ENCODE measurements at regions not wholly inside any gene's neighbourhood (a gene's known extent, or its start where the extent isn't known, plus 50 kb on each side); places are given as distances from the start of the nearest gene placed in this dataset.

GRCh38 chr10:120368338-120368737, 88.7 kb upstream of the PLPP4 start:
- peaks cover 41% of the 10 kb centered on the region for H3K27me3 Mint-ChIP-seq
- no peaks in the 10 kb centered on the region for H3K36me3 Mint-ChIP-seq (ENCODE audit: low read depth)
- ATAC-seq = no peak
- no peak for DNase-seq
- H3K9me3 ChIP-seq (ENCODE audit: control insufficient read depth, low read length, poor library complexity, severe bottlenecking) = no peaks in the 10 kb centered on the region
- no peak overlapping the region for H3K27ac Mint-ChIP-seq
- peaks cover 2% of the 10 kb centered on the region for H3K4me1 Mint-ChIP-seq
- H3K4me3 Mint-ChIP-seq = no peak overlapping the region

- ATAC-seq = no peak
- Mint-ChIP-seq H3K27me3 (peaks cover 41% of the 10 kb centered on the region), H3K27ac (no peak overlapping the region), H3K4me1 (peaks cover 2% of the 10 kb centered on the region), H3K4me3 (no peak overlapping the region), H3K36me3 (ENCODE audit: low read depth) (no peaks in the 10 kb centered on the region)
- DNase-seq = no peak
- H3K9me3 ChIP-seq (ENCODE audit: control insufficient read depth, low read length, poor library complexity, severe bottlenecking) = no peaks in the 10 kb centered on the region
These were observed 88.1 kb upstream of the PLPP4 start for GRCh38 chr10:120368927-120369326.

GRCh38 chr10:120369856-120370276, 87.2 kb upstream of the PLPP4 start:
- ATAC-seq (no peak), DNase-seq (no peak)
- Mint-ChIP-seq H3K4me1 (peaks cover 2% of the 10 kb centered on the region), H3K27ac (no peak overlapping the region), H3K4me3 (no peak overlapping the region), H3K27me3 (peaks cover 41% of the 10 kb centered on the region), H3K36me3 (ENCODE audit: low read depth) (no peaks in the 10 kb centered on the region)
- no peaks in the 10 kb centered on the region for H3K9me3 ChIP-seq (ENCODE audit: control insufficient read depth, low read length, poor library complexity, severe bottlenecking)

GRCh38 chr10:120371856-120372255, 85.2 kb upstream of the PLPP4 start:
- no peak overlapping the region for H3K27ac Mint-ChIP-seq
- no peak for ATAC-seq
- DNase-seq = no peak
- peaks cover 2% of the 10 kb centered on the region for H3K4me1 Mint-ChIP-seq
- peaks cover 40% of the 10 kb centered on the region for H3K27me3 Mint-ChIP-seq
- H3K4me3 Mint-ChIP-seq = no peak overlapping the region
- no peaks in the 10 kb centered on the region for H3K9me3 ChIP-seq (ENCODE audit: control insufficient read depth, low read length, poor library complexity, severe bottlenecking)
- no peaks in the 10 kb centered on the region for H3K36me3 Mint-ChIP-seq (ENCODE audit: low read depth)

GRCh38 chr10:120372917-120373316, 84.1 kb upstream of the PLPP4 start:
- Mint-ChIP-seq H3K27ac (no peak overlapping the region), H3K4me1 (peaks cover 2% of the 10 kb centered on the region), H3K4me3 (no peak overlapping the region), H3K36me3 (ENCODE audit: low read depth) (no peaks in the 10 kb centered on the region), H3K27me3 (peaks cover 41% of the 10 kb centered on the region)
- ATAC-seq (no peak), DNase-seq (no peak)
- H3K9me3 ChIP-seq (ENCODE audit: control insufficient read depth, low read length, poor library complexity, severe bottlenecking) = no peaks in the 10 kb centered on the region

GRCh38 chr10:120375666-120376065, 81.4 kb upstream of the PLPP4 start:
- Mint-ChIP-seq H3K4me1 (no peaks in the 10 kb centered on the region), H3K4me3 (no peak overlapping the region), H3K36me3 (ENCODE audit: low read depth) (no peaks in the 10 kb centered on the region)

GRCh38 chr10:120381931-120382330, 75.1 kb upstream of the PLPP4 start:
- H3K9me3 ChIP-seq (ENCODE audit: control insufficient read depth, low read length, poor library complexity, severe bottlenecking) = peaks cover 2% of the 10 kb centered on the region
- Mint-ChIP-seq H3K4me1 (no peaks in the 10 kb centered on the region), H3K4me3 (no peak overlapping the region), H3K27ac (no peak overlapping the region), H3K27me3 (peaks cover 9% of the 10 kb centered on the region), H3K36me3 (ENCODE audit: low read depth) (no peaks in the 10 kb centered on the region)
- ATAC-seq (no peak), DNase-seq (no peak)

More at GRCh38 chr10:120375666-120376065, 81.4 kb upstream of the PLPP4 start:
- H3K27ac Mint-ChIP-seq = no peak overlapping the region
- ATAC-seq (no peak), DNase-seq (no peak)
- H3K27me3 Mint-ChIP-seq = peaks cover 28% of the 10 kb centered on the region
- H3K9me3 ChIP-seq (ENCODE audit: control insufficient read depth, low read length, poor library complexity, severe bottlenecking) = peaks cover 1% of the 10 kb centered on the region

- Mint-ChIP-seq H3K27me3 (peaks cover 9% of the 10 kb centered on the region), H3K4me3 (no peak overlapping the region), H3K4me1 (no peaks in the 10 kb centered on the region), H3K36me3 (ENCODE audit: low read depth) (no peaks in the 10 kb centered on the region), H3K27ac (no peak overlapping the region)
- DNase-seq (no peak), ATAC-seq (no peak)
- H3K9me3 ChIP-seq (ENCODE audit: control insufficient read depth, low read length, poor library complexity, severe bottlenecking) = peaks cover 2% of the 10 kb centered on the region
These were observed 74.7 kb upstream of the PLPP4 start for GRCh38 chr10:120382360-120382759.

GRCh38 chr10:120385992-120386391, 71.0 kb upstream of the PLPP4 start:
- Mint-ChIP-seq H3K4me3 (no peak overlapping the region), H3K4me1 (no peaks in the 10 kb centered on the region), H3K27ac (no peak overlapping the region), H3K27me3 (no peaks in the 10 kb centered on the region), H3K36me3 (ENCODE audit: low read depth) (no peaks in the 10 kb centered on the region)
- no peaks in the 10 kb centered on the region for H3K9me3 ChIP-seq (ENCODE audit: control insufficient read depth, low read length, poor library complexity, severe bottlenecking)
- DNase-seq (no peak), ATAC-seq (no peak)

GRCh38 chr10:120386896-120387295, 70.1 kb upstream of the PLPP4 start:
- no peak for ATAC-seq
- H3K4me1 Mint-ChIP-seq = no peaks in the 10 kb centered on the region
- H3K27ac Mint-ChIP-seq = no peak overlapping the region
- no peaks in the 10 kb centered on the region for H3K9me3 ChIP-seq (ENCODE audit: control insufficient read depth, low read length, poor library complexity, severe bottlenecking)
- no peaks in the 10 kb centered on the region for H3K36me3 Mint-ChIP-seq (ENCODE audit: low read depth)
- H3K27me3 Mint-ChIP-seq = no peaks in the 10 kb centered on the region
- no peak for DNase-seq
- H3K4me3 Mint-ChIP-seq = no peak overlapping the region

- no peak for DNase-seq
- no peak for ATAC-seq
- H3K27ac Mint-ChIP-seq = no peak overlapping the region
- no peaks in the 10 kb centered on the region for H3K4me1 Mint-ChIP-seq
- H3K36me3 Mint-ChIP-seq (ENCODE audit: low read depth) = no peaks in the 10 kb centered on the region
- H3K4me3 Mint-ChIP-seq = no peak overlapping the region
- no peaks in the 10 kb centered on the region for H3K9me3 ChIP-seq (ENCODE audit: control insufficient read depth, low read length, poor library complexity, severe bottlenecking)
- no peaks in the 10 kb centered on the region for H3K27me3 Mint-ChIP-seq
These were observed 69.7 kb upstream of the PLPP4 start for GRCh38 chr10:120387326-120387725.

GRCh38 chr10:120392245-120392644, 64.8 kb upstream of the PLPP4 start:
- no peaks in the 10 kb centered on the region for H3K4me1 Mint-ChIP-seq
- H3K36me3 Mint-ChIP-seq (ENCODE audit: low read depth) = no peaks in the 10 kb centered on the region
- no peak for DNase-seq
- no peak overlapping the region for H3K4me3 Mint-ChIP-seq
- H3K9me3 ChIP-seq (ENCODE audit: control insufficient read depth, low read length, poor library complexity, severe bottlenecking) = no peaks in the 10 kb centered on the region
- no peak for ATAC-seq
- no peaks in the 10 kb centered on the region for H3K27me3 Mint-ChIP-seq
- H3K27ac Mint-ChIP-seq = no peak overlapping the region

GRCh38 chr10:120392671-120393079, 64.4 kb upstream of the PLPP4 start:
- no peak overlapping the region for H3K4me3 Mint-ChIP-seq
- no peaks in the 10 kb centered on the region for H3K9me3 ChIP-seq (ENCODE audit: control insufficient read depth, low read length, poor library complexity, severe bottlenecking)
- H3K36me3 Mint-ChIP-seq (ENCODE audit: low read depth) = no peaks in the 10 kb centered on the region
- DNase-seq (no peak), ATAC-seq (no peak)
- no peaks in the 10 kb centered on the region for H3K4me1 Mint-ChIP-seq
- H3K27ac Mint-ChIP-seq = no peak overlapping the region
- no peaks in the 10 kb centered on the region for H3K27me3 Mint-ChIP-seq

GRCh38 chr10:120394446-120394845, 62.6 kb upstream of the PLPP4 start:
- H3K27me3 Mint-ChIP-seq = no peaks in the 10 kb centered on the region
- ATAC-seq = no peak
- no peak overlapping the region for H3K27ac Mint-ChIP-seq
- H3K36me3 Mint-ChIP-seq (ENCODE audit: low read depth) = no peaks in the 10 kb centered on the region
- H3K4me1 Mint-ChIP-seq = no peaks in the 10 kb centered on the region
- H3K4me3 Mint-ChIP-seq = no peak overlapping the region
- no peak for DNase-seq
- H3K9me3 ChIP-seq (ENCODE audit: control insufficient read depth, low read length, poor library complexity, severe bottlenecking) = no peaks in the 10 kb centered on the region

GRCh38 chr10:120396228-120396627, 60.8 kb upstream of the PLPP4 start:
- Mint-ChIP-seq H3K27ac (no peak overlapping the region), H3K4me1 (no peaks in the 10 kb centered on the region), H3K27me3 (no peaks in the 10 kb centered on the region), H3K36me3 (ENCODE audit: low read depth) (no peaks in the 10 kb centered on the region), H3K4me3 (no peak overlapping the region)
- ATAC-seq (no peak), DNase-seq (no peak)
- H3K9me3 ChIP-seq (ENCODE audit: control insufficient read depth, low read length, poor library complexity, severe bottlenecking) = no peaks in the 10 kb centered on the region
